Activated CD4-positive, alpha-beta T cell treated with anti-CD3 and anti-CD28 coated beads, Interleukin-2, amount 50 U/mL, for 24 hours (primary cell): ENCODE measurements at regions not wholly inside any gene's neighbourhood (a gene's known extent, or its start where the extent isn't known, plus 50 kb on each side); places are given as distances from the start of the nearest gene placed in this dataset.

Experiments
- DNase-seq, 2 donors: peaks; one replicate each; pipeline ENCODE4 v3.0.0-alpha.2; 2020; ENCODE audit warnings: low read depth in 1 of 2, low spot score in 1 of 2

DNA sequence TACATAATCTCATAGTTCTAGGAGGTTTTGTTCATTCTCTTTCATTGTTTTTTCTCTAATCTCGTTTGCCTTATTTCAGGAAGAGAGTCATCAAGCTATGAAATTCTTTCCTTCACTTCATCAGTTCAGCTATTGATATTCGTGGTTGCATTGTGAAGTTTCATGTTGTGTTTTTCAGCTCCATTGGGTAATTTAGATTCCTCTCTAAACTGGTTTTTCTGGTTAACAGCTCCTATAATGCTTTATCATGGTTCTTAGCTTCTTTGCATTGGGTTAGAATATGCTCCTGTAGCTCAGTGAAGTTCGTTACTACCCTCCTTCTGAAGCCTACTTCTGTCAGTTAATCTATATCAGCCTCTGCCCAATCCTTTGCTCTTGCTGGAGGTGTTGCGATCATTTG lies 69.4 kb upstream of the CD96 start:
- no peak for DNase-seq

GRCh38 chr3:111473550-111473949 lies 68.4 kb upstream of the CD96 start:
- no peak for DNase-seq

DNA sequence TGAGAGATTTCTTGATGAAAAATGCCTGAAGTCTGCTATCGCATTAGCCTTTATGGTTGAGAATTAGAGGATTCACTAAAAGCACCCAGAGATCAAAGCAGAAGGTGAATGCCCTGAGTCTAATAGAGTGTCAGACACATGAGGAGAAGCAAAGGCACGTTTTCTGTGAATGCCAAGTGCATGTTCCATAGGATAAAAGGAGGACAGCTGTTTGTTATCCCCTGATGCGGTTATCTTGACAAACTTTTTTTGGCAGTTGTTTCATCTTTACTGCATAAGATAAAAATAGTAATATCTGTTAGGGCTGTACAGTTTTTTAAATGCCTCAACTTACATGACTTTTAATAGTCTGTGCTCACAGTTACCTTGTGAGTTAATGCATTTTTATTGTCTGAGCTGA lies 65.3 kb upstream of the CD96 start:
- DNase-seq = no peak

- no peak for DNase-seq
These were observed 61.9 kb upstream of the CD96 start for GRCh38 chr3:111480091-111480490.

- no peak for DNase-seq
These were observed 60.4 kb upstream of the CD96 start for GRCh38 chr3:111481551-111481950.

DNA sequence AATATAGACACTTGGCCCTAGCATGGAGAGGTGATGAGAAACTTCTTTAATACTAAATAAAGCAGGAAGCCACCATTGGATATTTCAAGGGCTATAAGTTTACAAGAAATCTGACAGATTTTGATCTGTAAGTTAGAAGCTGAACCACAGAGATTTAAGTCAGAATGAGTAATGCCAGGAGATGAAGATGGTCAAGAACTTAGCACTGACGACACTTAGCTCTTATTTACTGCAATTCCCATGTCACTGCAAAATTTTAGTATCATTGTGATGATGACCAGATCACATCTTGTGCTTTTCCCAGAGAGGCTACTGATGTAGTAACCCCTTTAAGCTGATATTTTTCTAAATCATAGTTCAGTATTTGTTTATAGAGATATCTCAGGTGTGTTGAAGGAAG lies 59.4 kb upstream of the CD96 start:
- DNase-seq = no peak

- no peak for DNase-seq
These were observed 56.9 kb upstream of the CD96 start for GRCh38 chr3:111485086-111485485.
